Thoracic aorta (tissue), 2 donors: ENCODE measurements at regions not wholly inside any gene's neighbourhood (a gene's known extent, or its start where the extent isn't known, plus 50 kb on each side); places are given as distances from the start of the nearest gene placed in this dataset.

Experiments used
- ATAC-seq: fragments of 150-250 bp; one replicate; pipeline ENCODE4 v1.8.0; 2017; ENCODE audit warnings: low read depth; ENCODE audit not compliant: insufficient number of reproducible peaks, low FRiP score
- DNase-seq: peaks from one replicate; pipeline ENCODE4 v3.0.0-alpha.2; 2020; ENCODE audit warnings: low spot score
- H3K27ac ChIP-seq, 2 donors: fragments of 200-600 bp; sonication (generic); 1 replicate in 1 of 2; 2 replicates in 1 of 2; pipeline ENCODE4 v1.5.1; 2016; ENCODE audit warnings: mild to moderate bottlenecking in 2 of 2, moderate library complexity in 2 of 2
- H3K27me3 ChIP-seq: fragments of 200-600 bp; sonication (generic); replicated peaks from 2 replicates; pipeline ENCODE4 v1.6.0; 2016; ENCODE audit warnings: mild to moderate bottlenecking; ENCODE audit not compliant: insufficient read depth
- H3K36me3 ChIP-seq: fragments of 200-600 bp; sonication (generic); one replicate; pipeline ENCODE4 v1.5.1; 2016
- H3K4me1 ChIP-seq, 2 donors: fragments of 200-600 bp; sonication (generic); 1 replicate in 1 of 2; 2 replicates in 1 of 2; pipeline versions ENCODE4 v1.5.1 to v1.6.0; 2016; ENCODE audit warnings: low read depth in 2 of 2, mild to moderate bottlenecking in 1 of 2; ENCODE audit not compliant: control insufficient read depth in 1 of 2
- H3K4me3 ChIP-seq: fragments of 200-600 bp; sonication (generic); 2 replicates; pipeline ENCODE4 v1.5.1; 2016; ENCODE audit warnings: mild to moderate bottlenecking
- H3K9me3 ChIP-seq: fragments of 200-600 bp; sonication (generic); 2 replicates; pipeline ENCODE4 v1.5.1; 2016
- TF ChIP-seq, protein P1 (sequence below): fragments of 200-600 bp; sonication (generic); IDR thresholded peaks from one replicate; pipeline ENCODE4 v1.5.1; 2019; ENCODE audit warnings: antibody characterized with exemption

DNA sequence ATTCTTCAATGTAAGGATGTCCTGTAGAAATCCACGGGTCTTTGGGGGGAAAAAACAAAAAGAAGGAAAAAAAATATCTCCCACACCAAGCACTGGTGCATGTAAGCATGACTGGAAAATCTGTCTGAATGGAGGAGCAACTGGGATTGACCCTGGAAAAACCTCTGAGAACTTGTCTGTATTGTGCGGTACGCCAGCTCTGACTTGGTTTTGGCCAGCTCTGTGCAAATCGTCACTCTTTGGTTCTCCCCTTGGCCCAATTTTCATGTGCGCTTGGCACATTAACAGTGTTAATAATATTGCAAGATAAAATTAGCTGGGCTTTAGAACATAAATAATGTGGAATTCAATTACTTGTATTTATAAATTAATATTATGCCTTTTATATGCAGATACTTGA is 231.2 kb upstream of the HAND2 start:
- no peaks in the 10 kb centered on the region for H3K27me3 ChIP-seq
- TF ChIP-seq, protein P1, sequence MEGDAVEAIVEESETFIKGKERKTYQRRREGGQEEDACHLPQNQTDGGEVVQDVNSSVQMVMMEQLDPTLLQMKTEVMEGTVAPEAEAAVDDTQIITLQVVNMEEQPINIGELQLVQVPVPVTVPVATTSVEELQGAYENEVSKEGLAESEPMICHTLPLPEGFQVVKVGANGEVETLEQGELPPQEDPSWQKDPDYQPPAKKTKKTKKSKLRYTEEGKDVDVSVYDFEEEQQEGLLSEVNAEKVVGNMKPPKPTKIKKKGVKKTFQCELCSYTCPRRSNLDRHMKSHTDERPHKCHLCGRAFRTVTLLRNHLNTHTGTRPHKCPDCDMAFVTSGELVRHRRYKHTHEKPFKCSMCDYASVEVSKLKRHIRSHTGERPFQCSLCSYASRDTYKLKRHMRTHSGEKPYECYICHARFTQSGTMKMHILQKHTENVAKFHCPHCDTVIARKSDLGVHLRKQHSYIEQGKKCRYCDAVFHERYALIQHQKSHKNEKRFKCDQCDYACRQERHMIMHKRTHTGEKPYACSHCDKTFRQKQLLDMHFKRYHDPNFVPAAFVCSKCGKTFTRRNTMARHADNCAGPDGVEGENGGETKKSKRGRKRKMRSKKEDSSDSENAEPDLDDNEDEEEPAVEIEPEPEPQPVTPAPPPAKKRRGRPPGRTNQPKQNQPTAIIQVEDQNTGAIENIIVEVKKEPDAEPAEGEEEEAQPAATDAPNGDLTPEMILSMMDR, result no peak
- H3K36me3 ChIP-seq, result no peaks in the 10 kb centered on the region
- H3K27ac ChIP-seq, result no peak overlapping the region
- no peaks in the 10 kb centered on the region for H3K9me3 ChIP-seq
- H3K4me3 ChIP-seq, result no peak overlapping the region
- DNase-seq (no peak), ATAC-seq (no peak)
- peaks cover 4 to 49% of the 10 kb centered on the region in 2 donors for H3K4me1 ChIP-seq

DNA sequence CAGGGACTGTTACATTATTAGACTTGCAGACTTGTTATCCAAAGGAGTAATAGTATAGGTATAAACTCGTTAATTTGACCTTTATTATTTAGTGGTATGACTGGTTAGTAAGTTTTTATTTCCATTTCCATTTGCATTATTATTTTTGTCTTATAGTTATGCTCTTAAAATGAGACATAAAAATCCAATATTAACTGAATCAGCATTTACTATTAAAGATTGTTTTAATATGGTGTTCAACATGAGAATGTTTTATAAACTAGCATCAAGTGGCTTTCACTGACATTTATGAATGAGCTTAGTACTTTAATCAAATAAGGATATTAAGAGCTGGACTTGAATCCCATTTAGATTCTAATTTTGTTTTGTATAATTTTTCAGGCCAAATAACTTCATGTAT is 228.1 kb upstream of the HAND2 start:
- TF ChIP-seq, protein P1, result no peak
- Histone ChIP-seq H3K9me3 (no peaks in the 10 kb centered on the region), H3K27me3 (no peaks in the 10 kb centered on the region), H3K27ac (no peak overlapping the region), H3K36me3 (no peaks in the 10 kb centered on the region), H3K4me1 (peaks cover 4 to 44% of the 10 kb centered on the region in 2 donors), H3K4me3 (no peak overlapping the region)
- ATAC-seq (no peak), DNase-seq (no peak)

DNA sequence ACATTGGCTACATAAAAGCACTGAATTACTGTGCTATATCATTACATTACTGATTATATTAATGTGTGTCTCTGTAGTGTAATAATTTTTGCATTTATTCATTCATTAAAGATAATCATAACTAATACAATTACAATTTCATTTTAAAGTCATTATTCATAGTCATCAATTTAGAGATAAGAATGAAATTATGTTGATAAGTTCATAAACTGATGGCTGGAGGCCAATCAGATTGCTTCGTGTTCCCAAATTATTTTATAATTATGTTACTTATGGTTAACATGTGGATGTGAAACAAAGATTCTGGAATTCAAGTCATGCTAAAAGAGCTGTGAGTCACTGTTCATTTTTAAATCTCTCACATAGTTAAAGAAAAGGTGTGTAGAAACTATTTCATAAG is 223.4 kb upstream of the HAND2 start:
- no peak overlapping the region for H3K4me3 ChIP-seq
- H3K36me3 ChIP-seq, result no peaks in the 10 kb centered on the region
- ATAC-seq, result no peak
- peaks cover 0 to 8% of the 10 kb centered on the region in 2 donors for H3K4me1 ChIP-seq
- DNase-seq, result no peak
- TF ChIP-seq, protein P1, result no peak
- no peak overlapping the region for H3K27ac ChIP-seq
- H3K9me3 ChIP-seq, result no peaks in the 10 kb centered on the region
- H3K27me3 ChIP-seq, result no peaks in the 10 kb centered on the region

DNA sequence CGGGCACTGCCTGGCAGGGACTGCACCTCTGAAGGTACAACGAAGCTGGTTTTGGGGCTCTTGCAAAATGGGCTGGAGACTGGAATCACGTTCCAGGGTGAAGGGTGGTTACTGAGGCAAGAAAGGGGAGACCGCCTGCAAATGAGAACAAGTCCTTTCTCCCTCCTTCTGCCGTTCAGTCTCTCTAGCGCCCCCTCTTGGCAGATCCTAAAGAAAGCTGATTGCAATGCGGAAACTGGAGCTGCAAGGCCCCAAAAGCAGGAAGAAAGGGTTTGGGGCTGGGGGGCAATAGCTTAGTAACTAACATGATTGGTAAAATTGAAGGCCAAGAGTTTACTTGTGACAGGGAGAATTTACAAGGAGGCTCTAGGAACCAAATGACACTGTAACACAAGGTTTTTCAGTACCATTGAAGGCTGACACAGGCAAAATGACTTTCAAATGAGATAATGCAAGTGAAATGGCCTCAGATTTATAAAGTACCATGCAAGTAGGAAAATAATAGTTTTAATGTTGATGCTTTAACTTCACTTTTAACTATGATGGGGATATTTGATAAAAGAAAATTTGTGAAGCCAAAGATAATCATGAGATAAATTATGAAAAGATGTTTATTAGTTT is 222.7 kb upstream of the HAND2 start:
- DNase-seq (no peak), ATAC-seq (no peak)
- Histone ChIP-seq H3K36me3 (no peaks in the 10 kb centered on the region), H3K4me3 (no peak overlapping the region), H3K27me3 (no peaks in the 10 kb centered on the region), H3K9me3 (no peaks in the 10 kb centered on the region), H3K27ac (no peak overlapping the region), H3K4me1 (peaks cover 0 to 1% of the 10 kb centered on the region in 2 donors)
- TF ChIP-seq, protein P1, result peak; percentile 25

DNA sequence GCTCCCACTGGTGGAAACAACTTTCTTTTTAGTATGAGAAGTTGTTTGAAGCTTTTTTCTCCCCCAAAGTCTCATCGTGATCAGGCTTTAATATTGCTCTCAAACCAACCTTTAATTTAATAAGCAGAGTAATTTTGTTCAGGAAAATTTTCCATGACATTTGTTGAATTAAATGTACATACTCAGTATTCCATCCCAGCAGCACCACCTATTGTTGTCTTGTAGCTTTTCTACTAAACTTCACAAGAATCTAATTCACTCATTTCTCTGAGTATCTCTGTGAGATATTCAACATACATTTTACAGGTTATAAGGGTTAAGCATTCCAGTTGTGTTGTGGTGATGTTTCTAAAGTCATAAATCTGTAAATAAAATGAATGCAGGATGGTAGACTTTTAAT is 218.3 kb upstream of the HAND2 start:
- DNase-seq (no peak), ATAC-seq (no peak)
- Histone ChIP-seq H3K4me1 (peaks cover 0 to 11% of the 10 kb centered on the region in 2 donors), H3K36me3 (no peaks in the 10 kb centered on the region), H3K27ac (no peak overlapping the region), H3K4me3 (no peak overlapping the region), H3K27me3 (no peaks in the 10 kb centered on the region), H3K9me3 (no peaks in the 10 kb centered on the region)
- TF ChIP-seq, protein P1, result peak; percentile 31
